Activated CD8-positive, alpha-beta memory T cell treated with anti-CD3 and anti-CD28 coated beads for 1 hour (primary cell): ENCODE measurements at regions not wholly inside any gene's neighbourhood (a gene's known extent, or its start where the extent isn't known, plus 50 kb on each side); places are given as distances from the start of the nearest gene placed in this dataset.
"Not testable (repeated sequence)": the region's sequence is repeated elsewhere in the genome, so short reads cannot be mapped to it uniquely, and the experiment has no call there.

Experiments used
- DNase-seq, 2 donors: peaks; one replicate each; pipeline ENCODE4 v3.0.0-alpha.2; 2020; ENCODE audit warnings: low read depth in 1 of 2; ENCODE audit errors: extremely low read depth in 1 of 2

GRCh38 chr11:122405547-122406341, 249.8 kb upstream of the UBASH3B start:
- no peak for DNase-seq

- no peak for DNase-seq
Observed at GRCh38 chr11:122404571-122404970, 251.0 kb upstream of the UBASH3B start.

GRCh38 chr11:122401581-122401980, 253.9 kb upstream of the UBASH3B start:
- DNase-seq: not testable (repeated sequence)

- no peak for DNase-seq
Observed at GRCh38 chr11:122399375-122399774, 256.1 kb upstream of the UBASH3B start.

- no peak for DNase-seq
Observed at GRCh38 chr11:122398851-122399250, 256.7 kb upstream of the UBASH3B start.

- DNase-seq: no peak
Observed at GRCh38 chr11:122398167-122398566, 257.4 kb upstream of the UBASH3B start.

- DNase-seq: no peak
Observed at GRCh38 chr11:122395282-122395681, 260.2 kb upstream of the UBASH3B start.

GRCh38 chr11:122394313-122394712, 261.2 kb upstream of the UBASH3B start:
- no peak for DNase-seq

- no peak for DNase-seq
Observed at GRCh38 chr11:122393209-122393860, 262.2 kb upstream of the UBASH3B start.

- no peak for DNase-seq
Observed at GRCh38 chr11:122392508-122392907, 263.0 kb upstream of the UBASH3B start.

GRCh38 chr11:122391049-122391448, 264.5 kb upstream of the UBASH3B start:
- DNase-seq: no peak

- DNase-seq: no peak
Observed at GRCh38 chr11:122383186-122383585, 267.2 kb upstream of the BLID start.

- no peak for DNase-seq
Observed at GRCh38 chr11:122375687-122376399, 259.8 kb upstream of the BLID start.

GRCh38 chr11:122368796-122369195, 252.8 kb upstream of the BLID start:
- no peak for DNase-seq

- no peak for DNase-seq
Observed at GRCh38 chr11:122367809-122368231, 251.8 kb upstream of the BLID start.

- DNase-seq: no peak
Observed at GRCh38 chr11:122365610-122366360, 249.8 kb upstream of the BLID start.

GRCh38 chr11:122363296-122363695, 247.3 kb upstream of the BLID start:
- DNase-seq: no peak

- no peak for DNase-seq
Observed at GRCh38 chr11:122362381-122362780, 246.4 kb upstream of the BLID start.

GRCh38 chr11:122360875-122361274, 244.9 kb upstream of the BLID start:
- no peak for DNase-seq

GRCh38 chr11:122359081-122359571, 243.1 kb upstream of the BLID start:
- DNase-seq: no peak

GRCh38 chr11:122358292-122358691, 242.3 kb upstream of the BLID start:
- no peak for DNase-seq
